ENCODE measurements at regions not wholly inside any gene's neighbourhood (a gene's known extent, or its start where the extent isn't known, plus 50 kb on each side); places are given as distances from the start of the nearest gene placed in this dataset.

- no peak for TF ChIP-seq CTCF (optimal IDR thresholded peaks at IDR 0.05 in 1 of 3, IDR thresholded peaks at IDR 0.05 in 1 of 3, conservative IDR thresholded peaks at IDR 0.05 in 1 of 3; ENCODE audit: extremely low read depth in 1 of 3, insufficient read depth in 2 of 3, low read length in 3 of 3)
- TF ChIP-seq EZH2 (IDR thresholded peaks at IDR 0.05; ENCODE audit: low read length): no peak
Measured at GRCh38 chr5:123865641-123866040, 353.7 kb downstream of the CSNK1G3 start.

All from keratinocyte (primary cell).